ENCODE measurements at regions not wholly inside any gene's neighbourhood (a gene's known extent, or its start where the extent isn't known, plus 50 kb on each side); places are given as distances from the start of the nearest gene placed in this dataset.

DNA sequence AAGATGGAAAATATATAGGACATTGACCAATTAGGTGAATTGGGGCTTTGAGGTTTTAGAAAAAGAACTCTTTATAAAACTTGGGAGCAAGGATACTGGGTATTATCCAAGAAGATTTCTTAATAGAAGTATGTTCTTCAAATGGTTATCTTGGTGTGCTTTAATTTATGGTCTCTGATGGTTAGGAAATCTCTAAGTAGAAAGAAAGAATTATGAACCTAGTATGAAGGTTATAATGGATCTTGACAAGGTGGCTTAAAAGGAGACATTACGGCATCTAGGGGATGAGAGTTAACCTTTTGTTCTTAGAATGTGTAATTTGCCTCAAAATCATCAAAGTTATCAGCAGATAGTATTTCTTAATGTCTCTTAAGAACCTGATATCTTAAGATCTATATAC is 210.4 kb upstream of the PRICKLE1 start:
- TF ChIP-seq, protein P1, sequence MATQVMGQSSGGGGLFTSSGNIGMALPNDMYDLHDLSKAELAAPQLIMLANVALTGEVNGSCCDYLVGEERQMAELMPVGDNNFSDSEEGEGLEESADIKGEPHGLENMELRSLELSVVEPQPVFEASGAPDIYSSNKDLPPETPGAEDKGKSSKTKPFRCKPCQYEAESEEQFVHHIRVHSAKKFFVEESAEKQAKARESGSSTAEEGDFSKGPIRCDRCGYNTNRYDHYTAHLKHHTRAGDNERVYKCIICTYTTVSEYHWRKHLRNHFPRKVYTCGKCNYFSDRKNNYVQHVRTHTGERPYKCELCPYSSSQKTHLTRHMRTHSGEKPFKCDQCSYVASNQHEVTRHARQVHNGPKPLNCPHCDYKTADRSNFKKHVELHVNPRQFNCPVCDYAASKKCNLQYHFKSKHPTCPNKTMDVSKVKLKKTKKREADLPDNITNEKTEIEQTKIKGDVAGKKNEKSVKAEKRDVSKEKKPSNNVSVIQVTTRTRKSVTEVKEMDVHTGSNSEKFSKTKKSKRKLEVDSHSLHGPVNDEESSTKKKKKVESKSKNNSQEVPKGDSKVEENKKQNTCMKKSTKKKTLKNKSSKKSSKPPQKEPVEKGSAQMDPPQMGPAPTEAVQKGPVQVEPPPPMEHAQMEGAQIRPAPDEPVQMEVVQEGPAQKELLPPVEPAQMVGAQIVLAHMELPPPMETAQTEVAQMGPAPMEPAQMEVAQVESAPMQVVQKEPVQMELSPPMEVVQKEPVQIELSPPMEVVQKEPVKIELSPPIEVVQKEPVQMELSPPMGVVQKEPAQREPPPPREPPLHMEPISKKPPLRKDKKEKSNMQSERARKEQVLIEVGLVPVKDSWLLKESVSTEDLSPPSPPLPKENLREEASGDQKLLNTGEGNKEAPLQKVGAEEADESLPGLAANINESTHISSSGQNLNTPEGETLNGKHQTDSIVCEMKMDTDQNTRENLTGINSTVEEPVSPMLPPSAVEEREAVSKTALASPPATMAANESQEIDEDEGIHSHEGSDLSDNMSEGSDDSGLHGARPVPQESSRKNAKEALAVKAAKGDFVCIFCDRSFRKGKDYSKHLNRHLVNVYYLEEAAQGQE (IDR thresholded peaks at IDR 0.05; ENCODE audit: insufficient replicate concordance, low read depth), result no peak
- TF ChIP-seq SPI1 (IDR thresholded peaks at IDR 0.05; ENCODE audit: borderline replicate concordance, low read depth) (no peak), GABPA (IDR thresholded peaks at IDR 0.05; ENCODE audit: low read depth) (no peak), POLR2AphosphoS5 (IDR thresholded peaks at IDR 0.05; ENCODE audit: low read depth) (no peak)
- TF ChIP-seq, protein P2, sequence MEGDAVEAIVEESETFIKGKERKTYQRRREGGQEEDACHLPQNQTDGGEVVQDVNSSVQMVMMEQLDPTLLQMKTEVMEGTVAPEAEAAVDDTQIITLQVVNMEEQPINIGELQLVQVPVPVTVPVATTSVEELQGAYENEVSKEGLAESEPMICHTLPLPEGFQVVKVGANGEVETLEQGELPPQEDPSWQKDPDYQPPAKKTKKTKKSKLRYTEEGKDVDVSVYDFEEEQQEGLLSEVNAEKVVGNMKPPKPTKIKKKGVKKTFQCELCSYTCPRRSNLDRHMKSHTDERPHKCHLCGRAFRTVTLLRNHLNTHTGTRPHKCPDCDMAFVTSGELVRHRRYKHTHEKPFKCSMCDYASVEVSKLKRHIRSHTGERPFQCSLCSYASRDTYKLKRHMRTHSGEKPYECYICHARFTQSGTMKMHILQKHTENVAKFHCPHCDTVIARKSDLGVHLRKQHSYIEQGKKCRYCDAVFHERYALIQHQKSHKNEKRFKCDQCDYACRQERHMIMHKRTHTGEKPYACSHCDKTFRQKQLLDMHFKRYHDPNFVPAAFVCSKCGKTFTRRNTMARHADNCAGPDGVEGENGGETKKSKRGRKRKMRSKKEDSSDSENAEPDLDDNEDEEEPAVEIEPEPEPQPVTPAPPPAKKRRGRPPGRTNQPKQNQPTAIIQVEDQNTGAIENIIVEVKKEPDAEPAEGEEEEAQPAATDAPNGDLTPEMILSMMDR (IDR thresholded peaks at IDR 0.05; ENCODE audit: insufficient read depth, low read length), result no peak
- H3K27me3 ChIP-seq (ENCODE audit: insufficient read depth, poor library complexity, severe bottlenecking), result no peaks in the 10 kb centered on the region
- H3K4me3 ChIP-seq (replicated peaks; ENCODE audit: insufficient read depth, low read length), result no peak overlapping the region
- no peak for DNase-seq (ENCODE audit: low read depth in 1 of 2, low spot score in 1 of 2)
- H3K27ac ChIP-seq (replicated peaks), result no peak overlapping the region

DNA sequence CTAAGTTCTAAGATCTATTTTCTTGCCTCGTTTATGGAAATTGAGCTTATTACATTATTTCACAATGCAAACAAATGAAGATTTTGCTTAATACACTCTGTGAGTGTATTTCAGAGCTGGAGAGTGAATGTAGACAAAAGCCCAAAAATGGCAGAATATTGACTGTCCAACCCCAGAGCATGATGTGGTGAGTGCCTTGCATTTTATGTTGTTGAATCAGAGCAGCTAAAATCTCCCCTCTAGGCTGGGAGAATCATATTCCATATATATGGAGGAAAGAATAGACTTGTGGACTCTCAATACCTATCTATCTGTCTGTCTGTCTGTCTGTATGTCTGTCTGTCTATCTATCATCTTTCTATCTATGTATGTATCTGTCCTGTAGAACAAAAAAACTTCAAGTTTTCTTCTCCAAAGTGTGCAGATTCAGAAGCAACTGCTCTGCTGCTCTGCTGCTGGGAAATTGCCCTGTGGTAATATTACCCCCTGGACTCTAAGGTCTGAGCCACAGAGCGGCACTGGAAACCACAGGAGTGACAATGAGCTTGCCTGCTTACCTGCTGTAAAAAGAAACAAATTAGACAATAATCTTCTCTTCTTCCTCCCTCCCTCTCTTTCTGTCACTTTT is 209.4 kb upstream of the PRICKLE1 start:
- Histone ChIP-seq H3K27ac (replicated peaks) (no peak overlapping the region), H3K4me3 (replicated peaks; ENCODE audit: insufficient read depth, low read length) (no peak overlapping the region), H3K27me3 (ENCODE audit: insufficient read depth, poor library complexity, severe bottlenecking) (no peaks in the 10 kb centered on the region)
- no peak for DNase-seq (ENCODE audit: low read depth in 1 of 2, low spot score in 1 of 2)
- TF ChIP-seq POLR2AphosphoS5 (IDR thresholded peaks at IDR 0.05; ENCODE audit: low read depth), result no peak
- TF ChIP-seq, protein P2 (IDR thresholded peaks at IDR 0.05; ENCODE audit: insufficient read depth, low read length), result no peak
- TF ChIP-seq, protein P1 (IDR thresholded peaks at IDR 0.05; ENCODE audit: insufficient replicate concordance, low read depth), result no peak
- no peak for TF ChIP-seq SPI1 (IDR thresholded peaks at IDR 0.05; ENCODE audit: borderline replicate concordance, low read depth)
- TF ChIP-seq GABPA (IDR thresholded peaks at IDR 0.05; ENCODE audit: low read depth), result no peak

DNA sequence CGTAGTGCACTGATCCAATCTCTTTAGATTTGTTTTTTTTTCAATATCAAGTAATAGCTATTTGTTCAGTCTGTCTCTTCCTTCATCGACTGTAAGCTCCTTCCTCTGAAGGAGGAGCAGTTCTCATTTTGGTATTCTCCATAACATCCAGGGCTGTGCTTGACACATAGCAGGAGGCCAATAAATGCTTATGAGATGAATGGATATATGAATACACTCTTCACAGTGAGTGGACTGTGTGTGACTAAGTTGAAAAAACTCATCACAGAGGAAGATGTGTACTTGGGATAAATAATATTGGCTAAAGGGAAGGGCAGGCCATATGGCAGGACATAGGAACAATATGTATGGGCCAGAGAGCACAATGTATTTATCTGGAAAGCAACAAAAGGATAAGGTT is 205.3 kb upstream of the PRICKLE1 start:
- H3K27ac ChIP-seq (replicated peaks), result no peak overlapping the region
- TF ChIP-seq, protein P2 (IDR thresholded peaks at IDR 0.05; ENCODE audit: insufficient read depth, low read length), result no peak
- no peak for TF ChIP-seq GABPA (IDR thresholded peaks at IDR 0.05; ENCODE audit: low read depth)
- TF ChIP-seq, protein P1 (IDR thresholded peaks at IDR 0.05; ENCODE audit: insufficient replicate concordance, low read depth), result no peak
- no peak for TF ChIP-seq POLR2AphosphoS5 (IDR thresholded peaks at IDR 0.05; ENCODE audit: low read depth)
- TF ChIP-seq SPI1 (IDR thresholded peaks at IDR 0.05; ENCODE audit: borderline replicate concordance, low read depth), result no peak
- H3K4me3 ChIP-seq (replicated peaks; ENCODE audit: insufficient read depth, low read length), result no peak overlapping the region
- H3K27me3 ChIP-seq (ENCODE audit: insufficient read depth, poor library complexity, severe bottlenecking), result no peaks in the 10 kb centered on the region
- no peak for DNase-seq (ENCODE audit: low read depth in 1 of 2, low spot score in 1 of 2)

Data from HL-60 (cell line).